ENCODE measurements at regions not wholly inside any gene's neighbourhood (a gene's known extent, or its start where the extent isn't known, plus 50 kb on each side); places are given as distances from the start of the nearest gene placed in this dataset.

GRCh38 chr10:33817605-33818004 lies 483.1 kb upstream of the NRP1 start:
- Histone ChIP-seq H3K79me2 (ENCODE audit: insufficient read depth, low read length) (no peaks in the 10 kb centered on the region), H3K9ac (ENCODE audit: low read depth, low read length, poor library complexity, severe bottlenecking) (no peak overlapping the region), H3K4me1 (ENCODE audit: insufficient read depth, low read length, poor library complexity, severe bottlenecking) (peaks cover 2% of the 10 kb centered on the region), H3K9me2 (replicated peaks; ENCODE audit: low read depth, low read length) (no peaks in the 10 kb centered on the region), H2AFZ (ENCODE audit: low read length) (no peak overlapping the region), H3F3A (ENCODE audit: low read depth) (no peaks in the 10 kb centered on the region), H3K27me3 (ENCODE audit: insufficient read depth, low read length, poor library complexity, severe bottlenecking) (peaks cover 6% of the 10 kb centered on the region), H3K4me3 (ENCODE audit: low read length, poor library complexity, severe bottlenecking) (no peak overlapping the region), H3K36me3 (ENCODE audit: insufficient read depth, low read length) (no peaks in the 10 kb centered on the region), H3K9me3 (ENCODE audit: insufficient read depth, low read depth, low read length) (no peaks in the 10 kb centered on the region), H4K20me1 (ENCODE audit: insufficient read depth, low read length, poor library complexity, severe bottlenecking) (no peaks in the 10 kb centered on the region), H3K4me2 (ENCODE audit: low read depth, low read length, poor library complexity, severe bottlenecking) (no peak overlapping the region)
- no peak for TF ChIP-seq CTCF (conservative IDR thresholded peaks at IDR 0.05; ENCODE audit: low read length)
- no peak for TF ChIP-seq EZH2phosphoT487 (IDR thresholded peaks at IDR 0.05; ENCODE audit: borderline replicate concordance)

GRCh38 chr10:33815776-33816175 lies 481.3 kb upstream of the NRP1 start:
- Histone ChIP-seq H3K4me3 (ENCODE audit: low read length, poor library complexity, severe bottlenecking) (no peak overlapping the region), H3K27me3 (ENCODE audit: insufficient read depth, low read length, poor library complexity, severe bottlenecking) (peaks cover 6% of the 10 kb centered on the region), H3K79me2 (ENCODE audit: insufficient read depth, low read length) (no peaks in the 10 kb centered on the region), H3K9me2 (replicated peaks; ENCODE audit: low read depth, low read length) (no peaks in the 10 kb centered on the region), H3K9ac (ENCODE audit: low read depth, low read length, poor library complexity, severe bottlenecking) (no peak overlapping the region), H3K36me3 (ENCODE audit: insufficient read depth, low read length) (no peaks in the 10 kb centered on the region), H2AFZ (ENCODE audit: low read length) (no peak overlapping the region), H4K20me1 (ENCODE audit: insufficient read depth, low read length, poor library complexity, severe bottlenecking) (no peaks in the 10 kb centered on the region), H3F3A (ENCODE audit: low read depth) (no peaks in the 10 kb centered on the region), H3K9me3 (ENCODE audit: insufficient read depth, low read depth, low read length) (no peaks in the 10 kb centered on the region), H3K4me2 (ENCODE audit: low read depth, low read length, poor library complexity, severe bottlenecking) (no peak overlapping the region), H3K4me1 (ENCODE audit: insufficient read depth, low read length, poor library complexity, severe bottlenecking) (peaks cover 2% of the 10 kb centered on the region)
- TF ChIP-seq CTCF (conservative IDR thresholded peaks at IDR 0.05; ENCODE audit: low read length), result no peak

GRCh38 chr10:33813871-33814270 lies 479.4 kb upstream of the NRP1 start:
- H3K9me2 ChIP-seq (replicated peaks; ENCODE audit: low read depth, low read length), result no peaks in the 10 kb centered on the region
- no peak overlapping the region for H3K4me2 ChIP-seq (ENCODE audit: low read depth, low read length, poor library complexity, severe bottlenecking)
- H2AFZ ChIP-seq (ENCODE audit: low read length), result no peak overlapping the region
- no peak overlapping the region for H3K9ac ChIP-seq (ENCODE audit: low read depth, low read length, poor library complexity, severe bottlenecking)
- no peaks in the 10 kb centered on the region for H4K20me1 ChIP-seq (ENCODE audit: insufficient read depth, low read length, poor library complexity, severe bottlenecking)
- peaks cover 6% of the 10 kb centered on the region for H3K27me3 ChIP-seq (ENCODE audit: insufficient read depth, low read length, poor library complexity, severe bottlenecking)
- H3K79me2 ChIP-seq (ENCODE audit: insufficient read depth, low read length), result no peaks in the 10 kb centered on the region
- peaks cover 2% of the 10 kb centered on the region for H3K4me1 ChIP-seq (ENCODE audit: insufficient read depth, low read length, poor library complexity, severe bottlenecking)
- no peaks in the 10 kb centered on the region for H3K36me3 ChIP-seq (ENCODE audit: insufficient read depth, low read length)
- TF ChIP-seq EZH2phosphoT487 (IDR thresholded peaks at IDR 0.05; ENCODE audit: borderline replicate concordance), result no peak
- TF ChIP-seq CTCF (conservative IDR thresholded peaks at IDR 0.05; ENCODE audit: low read length), result no peak
- H3F3A ChIP-seq (ENCODE audit: low read depth), result no peaks in the 10 kb centered on the region
- H3K9me3 ChIP-seq (ENCODE audit: insufficient read depth, low read depth, low read length), result no peaks in the 10 kb centered on the region
- H3K4me3 ChIP-seq (ENCODE audit: low read length, poor library complexity, severe bottlenecking), result no peak overlapping the region
